Activated CD8-positive, alpha-beta T cell treated with anti-CD3 and anti-CD28 coated beads for 36 hours (primary cell): ENCODE measurements at regions not wholly inside any gene's neighbourhood (a gene's known extent, or its start where the extent isn't known, plus 50 kb on each side); places are given as distances from the start of the nearest gene placed in this dataset.

Experiments used
- ATAC-seq: fragments of 200-7000 bp; cut with Tn5 transposase; one replicate; pipeline ENCODE4 v1.10.0; 2021; ENCODE audit warnings: mild to moderate bottlenecking, moderate library complexity
- CTCF ChIA-PET: fragments of 350-600 bp; sonication (Branson Sonifier 250); formaldehyde crosslinking; loops from one replicate; lab custom pipeline; 2021; ENCODE audit warnings: antibody characterized with exemption; lab: Charles Lee
- POLR2A ChIA-PET: fragments of 350-600 bp; sonication (Branson Sonifier 250); formaldehyde crosslinking; loops from one replicate; lab custom pipeline; 2021; ENCODE audit warnings: antibody characterized with exemption; lab: Charles Lee
- DNase-seq: peaks from one replicate; pipeline ENCODE4 v3.0.0-alpha.2; 2020
- H3K27ac Mint-ChIP-seq: one replicate; pipeline ENCODE4 v1.8.0; 2021; ENCODE audit warnings: mild to moderate bottlenecking, mixed read lengths
- H3K27me3 Mint-ChIP-seq: one replicate; pipeline ENCODE4 v1.8.0; 2021; ENCODE audit warnings: mixed read lengths
- H3K36me3 Mint-ChIP-seq: one replicate; pipeline ENCODE4 v1.8.0; 2021; ENCODE audit warnings: low read depth, mixed read lengths
- H3K4me1 Mint-ChIP-seq: one replicate; pipeline ENCODE4 v1.8.0; 2021; ENCODE audit warnings: low read depth, mixed read lengths
- H3K4me3 Mint-ChIP-seq: one replicate; pipeline ENCODE4 v1.8.0; 2021; ENCODE audit warnings: mild to moderate bottlenecking, moderate library complexity, mixed read lengths
- H3K9me3 Mint-ChIP-seq: one replicate; pipeline ENCODE4 v1.8.0; 2021; ENCODE audit warnings: mixed read lengths
- intact Hi-C: fragments of 100-400 bp; cut with micrococcal nuclease; formaldehyde crosslinking; loops from one replicate; pipeline ENCODE4 v1.10.0; 2022
- TF ChIP-seq, protein P1 (sequence below): fragments of 200-600 bp; IDR thresholded peaks from one replicate; pipeline ENCODE4 v1.8.0; 2022; ENCODE audit warnings: antibody characterized with exemption, mild to moderate bottlenecking

DNA sequence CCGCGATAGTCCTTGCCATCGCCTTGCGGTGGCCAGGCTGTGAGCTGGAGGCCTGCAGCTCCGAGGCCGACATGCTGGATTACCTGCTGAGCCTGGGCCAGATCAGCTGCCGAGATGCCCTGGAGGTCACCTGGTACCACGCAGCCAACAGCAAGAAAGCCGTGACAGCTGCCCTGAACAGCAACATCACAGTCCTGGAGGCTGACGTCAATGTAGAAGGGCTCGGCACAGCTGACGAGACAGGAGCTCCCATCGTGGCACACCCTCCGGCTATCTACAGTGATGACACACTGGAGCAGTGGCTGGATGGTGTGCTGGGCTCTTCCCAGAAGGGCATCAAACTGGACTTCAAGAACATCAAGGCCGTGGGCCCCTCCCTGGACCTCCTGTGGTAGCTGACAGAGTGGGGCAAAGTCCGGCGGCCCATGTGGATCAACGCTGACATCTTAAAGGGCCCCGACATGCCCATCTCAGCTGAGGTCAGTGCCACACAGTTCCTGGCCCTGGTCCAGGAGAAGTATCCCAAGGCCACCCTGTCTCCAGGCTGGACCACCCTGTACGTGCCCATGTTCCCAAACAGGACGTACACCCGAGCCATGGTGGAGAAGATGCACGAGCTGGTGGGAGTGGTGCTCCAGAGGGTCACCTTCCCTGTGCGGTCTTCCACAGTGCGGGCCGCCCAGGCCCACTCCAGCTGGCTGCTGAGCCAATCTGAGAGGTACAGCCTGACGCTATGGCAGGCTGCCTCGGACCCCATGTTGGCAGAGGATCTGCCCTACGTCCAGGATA lies 70.2 kb downstream of the FAM43A start:
- intact Hi-C loops: no loop called here
- no peak for DNase-seq
- H3K27me3 Mint-ChIP-seq: peaks cover 2% of the 10 kb centered on the region
- CTCF ChIA-PET: interaction anchor here (0.9 to 1.5 kb wide), 2 partner anchors 68 to 73 kb away, joined by 3 read pairs; no protein-coding TSS in a partner anchor
- TF ChIP-seq, protein P1, sequence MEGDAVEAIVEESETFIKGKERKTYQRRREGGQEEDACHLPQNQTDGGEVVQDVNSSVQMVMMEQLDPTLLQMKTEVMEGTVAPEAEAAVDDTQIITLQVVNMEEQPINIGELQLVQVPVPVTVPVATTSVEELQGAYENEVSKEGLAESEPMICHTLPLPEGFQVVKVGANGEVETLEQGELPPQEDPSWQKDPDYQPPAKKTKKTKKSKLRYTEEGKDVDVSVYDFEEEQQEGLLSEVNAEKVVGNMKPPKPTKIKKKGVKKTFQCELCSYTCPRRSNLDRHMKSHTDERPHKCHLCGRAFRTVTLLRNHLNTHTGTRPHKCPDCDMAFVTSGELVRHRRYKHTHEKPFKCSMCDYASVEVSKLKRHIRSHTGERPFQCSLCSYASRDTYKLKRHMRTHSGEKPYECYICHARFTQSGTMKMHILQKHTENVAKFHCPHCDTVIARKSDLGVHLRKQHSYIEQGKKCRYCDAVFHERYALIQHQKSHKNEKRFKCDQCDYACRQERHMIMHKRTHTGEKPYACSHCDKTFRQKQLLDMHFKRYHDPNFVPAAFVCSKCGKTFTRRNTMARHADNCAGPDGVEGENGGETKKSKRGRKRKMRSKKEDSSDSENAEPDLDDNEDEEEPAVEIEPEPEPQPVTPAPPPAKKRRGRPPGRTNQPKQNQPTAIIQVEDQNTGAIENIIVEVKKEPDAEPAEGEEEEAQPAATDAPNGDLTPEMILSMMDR: no peak
- H3K4me1 Mint-ChIP-seq: no peaks in the 10 kb centered on the region
- H3K36me3 Mint-ChIP-seq: no peaks in the 10 kb centered on the region
- H3K9me3 Mint-ChIP-seq: no peaks in the 10 kb centered on the region
- no peak overlapping the region for H3K4me3 Mint-ChIP-seq
- no peak for ATAC-seq
- H3K27ac Mint-ChIP-seq: no peak overlapping the region
- POLR2A ChIA-PET: no interaction called here

DNA sequence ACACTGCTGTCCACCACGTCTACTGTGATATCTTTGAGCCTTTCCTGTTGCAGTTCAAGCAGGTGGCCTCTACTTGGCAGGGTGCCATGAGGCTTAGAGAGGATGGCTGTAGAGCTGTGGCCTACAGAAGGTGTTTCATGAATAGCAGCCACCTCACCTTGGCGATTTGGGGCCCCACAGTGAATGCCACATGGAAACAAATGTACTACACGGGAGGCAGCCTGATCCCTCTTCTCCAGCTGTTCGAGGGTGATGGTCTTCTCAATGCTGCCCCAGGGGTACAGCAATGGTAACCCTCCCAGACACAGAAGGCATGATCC lies 70.7 kb downstream of the FAM43A start:
- Mint-ChIP-seq H3K4me3 (no peak overlapping the region), H3K36me3 (no peaks in the 10 kb centered on the region), H3K4me1 (no peaks in the 10 kb centered on the region), H3K9me3 (no peaks in the 10 kb centered on the region), H3K27me3 (peaks cover 2% of the 10 kb centered on the region), H3K27ac (no peak overlapping the region)
- CTCF ChIA-PET: interaction anchor here (0.9 to 1.0 kb wide), 2 partner anchors 69 to 74 kb away, joined by 3 to 4 read pairs; no protein-coding TSS in a partner anchor
- intact Hi-C loops: no loop called here
- ATAC-seq (no peak), DNase-seq (no peak)
- POLR2A ChIA-PET: no interaction called here
- TF ChIP-seq, protein P1: no peak

DNA sequence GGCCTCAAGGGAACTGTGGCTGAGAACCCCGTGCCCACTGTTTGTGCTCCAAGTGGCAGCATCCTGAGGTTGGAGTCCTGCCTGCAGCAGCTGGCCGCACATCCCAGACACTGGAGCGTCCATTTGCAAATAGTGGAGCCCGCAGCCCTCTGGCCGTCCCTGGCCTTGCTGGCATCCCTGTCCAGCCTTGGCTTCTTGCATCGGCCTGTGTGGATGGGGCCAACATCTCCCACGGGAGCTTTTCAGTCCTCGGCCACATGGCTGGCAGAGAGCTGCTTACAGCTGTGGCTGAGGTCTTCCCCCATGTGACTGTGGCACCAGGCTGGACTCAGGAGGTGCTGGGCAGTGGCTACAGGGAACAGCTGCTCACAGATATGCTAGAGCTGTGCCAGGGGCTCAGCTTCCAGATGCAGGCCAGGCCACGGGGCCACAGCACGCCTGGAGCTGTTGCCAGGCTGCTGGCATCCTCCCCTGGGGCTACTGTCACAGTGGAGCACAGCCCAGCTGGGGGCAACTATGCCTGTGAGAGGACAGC lies 71.2 kb downstream of the FAM43A start:
- ATAC-seq: no peak
- Mint-ChIP-seq H3K9me3 (no peaks in the 10 kb centered on the region), H3K27me3 (peaks cover 2% of the 10 kb centered on the region), H3K4me1 (no peaks in the 10 kb centered on the region), H3K4me3 (no peak overlapping the region), H3K27ac (no peak overlapping the region), H3K36me3 (no peaks in the 10 kb centered on the region)
- POLR2A ChIA-PET: no interaction called here
- intact Hi-C loops: no loop called here
- CTCF ChIA-PET: interaction anchor here (1.0 to 1.8 kb wide), 2 partner anchors 12 to 74 kb away, joined by 4 to 5 read pairs; no protein-coding TSS in a partner anchor
- TF ChIP-seq, protein P1: no peak
- no peak for DNase-seq

DNA sequence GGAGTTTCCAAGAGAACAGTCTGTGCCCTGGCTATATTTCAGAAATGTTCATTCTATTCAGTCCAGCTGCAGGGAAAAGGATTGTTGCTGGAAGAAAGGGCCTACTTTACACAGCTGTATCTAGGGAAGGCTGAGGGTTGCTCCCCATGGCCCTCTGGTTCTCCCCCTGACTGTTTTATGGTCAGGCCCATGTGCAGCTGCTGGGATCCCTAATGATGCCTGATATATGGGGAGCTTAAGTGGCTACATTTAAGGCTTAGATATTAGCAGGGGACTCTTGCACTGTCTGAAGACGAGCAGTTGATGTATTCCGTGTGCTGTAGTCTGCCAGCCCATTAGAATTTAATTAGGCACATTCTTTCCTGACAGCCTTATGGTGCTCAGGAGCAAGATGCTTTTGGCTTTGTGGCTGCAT lies 72.0 kb downstream of the FAM43A start:
- POLR2A ChIA-PET: no interaction called here

More for the DNA sequence above, 72.0 kb downstream of the FAM43A start:
- CTCF ChIA-PET: interaction anchor here (0.9 to 1.8 kb wide), 2 partner anchors 12 to 70 kb away, joined by 3 to 5 read pairs; no protein-coding TSS in a partner anchor
- DNase-seq (no peak), ATAC-seq (no peak)
- H3K4me3 Mint-ChIP-seq: no peak overlapping the region
- H3K36me3 Mint-ChIP-seq: no peaks in the 10 kb centered on the region
- intact Hi-C loops: no loop called here
- no peaks in the 10 kb centered on the region for H3K4me1 Mint-ChIP-seq
- no peaks in the 10 kb centered on the region for H3K9me3 Mint-ChIP-seq
- peaks cover 2% of the 10 kb centered on the region for H3K27me3 Mint-ChIP-seq
- TF ChIP-seq, protein P1: no peak
- H3K27ac Mint-ChIP-seq: no peak overlapping the region
